OCI-LY3 (cell line): ENCODE measurements at regions not wholly inside any gene's neighbourhood (a gene's known extent, or its start where the extent isn't known, plus 50 kb on each side); places are given as distances from the start of the nearest gene placed in this dataset.

Experiments used
- CTCF ChIP-seq: fragments of 200-600, 300-600 bp; sonication (generic); IDR thresholded peaks from 2 replicates; pipeline ENCODE4 v1.5.1; 2014; ENCODE audit warnings: antibody characterized with exemption, low read length, low read depth
- EZH2phosphoT487 ChIP-seq: fragments of 200-600 bp; shearing (Covaris generic); IDR thresholded peaks from 2 replicates; pipeline ENCODE4 v1.6.1; 2018; ENCODE audit warnings: antibody characterized with exemption, mixed run types, low read depth

- TF ChIP-seq CTCF (no peak), EZH2phosphoT487 (no peak)
Measured at GRCh38 chr3:177642042-177642803, 444.9 kb upstream of the TBL1XR1 start.
